Rectal smooth muscle tissue (tissue), 1 donor: ENCODE measurements at regions not wholly inside any gene's neighbourhood (a gene's known extent, or its start where the extent isn't known, plus 50 kb on each side); places are given as distances from the start of the nearest gene placed in this dataset.
"Not testable (repeated sequence)": the region's sequence is repeated elsewhere in the genome, so short reads cannot be mapped to it uniquely, and the experiment has no call there.

ENCODE experiments used
- H3K27ac ChIP-seq: one replicate; pipeline ENCODE4 v1.7.0; 2013; ENCODE audit warnings: low read depth, low read length, inconsistent platforms
- H3K27me3 ChIP-seq: one replicate; pipeline ENCODE4 v1.7.0; 2013; ENCODE audit warnings: low read length; ENCODE audit not compliant: control insufficient read depth, insufficient read depth
- H3K36me3 ChIP-seq: one replicate; pipeline ENCODE4 v1.7.0; 2013; ENCODE audit warnings: low read length; ENCODE audit not compliant: control insufficient read depth, insufficient read depth
- H3K4me1 ChIP-seq: one replicate; pipeline ENCODE4 v1.7.0; 2013; ENCODE audit warnings: low read length; ENCODE audit not compliant: control insufficient read depth, insufficient read depth
- H3K4me3 ChIP-seq: one replicate; pipeline ENCODE4 v1.7.0; 2013; ENCODE audit warnings: low read length
- H3K9ac ChIP-seq: one replicate; pipeline ENCODE4 v1.7.0; 2013; ENCODE audit warnings: low read length

DNA sequence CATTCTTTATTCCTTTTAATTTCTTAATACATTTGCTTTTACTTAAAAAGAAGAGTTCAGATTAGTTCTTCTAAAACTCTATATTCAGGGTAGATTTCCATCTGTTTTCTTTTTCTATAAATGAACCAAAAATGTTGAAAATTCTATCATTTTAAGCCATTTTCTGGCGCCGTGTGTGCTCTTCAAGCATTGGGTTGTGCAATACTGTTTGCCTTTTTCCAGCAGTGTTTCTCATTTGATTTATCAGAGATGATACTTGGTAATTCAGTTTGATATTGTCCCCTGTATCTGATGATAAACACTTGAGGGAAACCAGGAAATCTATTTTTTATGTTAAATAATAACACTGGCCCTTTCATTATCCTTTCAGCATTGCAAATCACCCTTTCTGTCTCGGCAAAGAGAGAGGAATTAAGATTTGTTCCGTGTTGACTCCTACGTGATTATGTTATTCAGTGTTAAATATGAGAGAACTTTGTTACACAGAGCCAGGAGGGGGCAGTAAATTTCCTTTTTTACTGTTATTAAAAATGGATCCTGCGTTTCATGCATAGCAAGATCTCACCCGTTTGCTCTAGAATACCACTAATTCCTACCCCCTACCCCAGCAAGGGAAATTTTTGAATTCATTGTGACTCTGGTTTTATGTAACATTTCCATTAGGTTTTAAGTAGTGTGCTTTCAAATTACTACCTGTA, 606.9 kb upstream of the RBFOX1 start:
- Histone ChIP-seq H3K27me3 (no peaks in the 10 kb centered on the region), H3K9ac (no peak overlapping the region), H3K4me3 (no peak overlapping the region), H3K4me1 (no peaks in the 10 kb centered on the region), H3K36me3 (no peaks in the 10 kb centered on the region), H3K27ac (no peak overlapping the region)

DNA sequence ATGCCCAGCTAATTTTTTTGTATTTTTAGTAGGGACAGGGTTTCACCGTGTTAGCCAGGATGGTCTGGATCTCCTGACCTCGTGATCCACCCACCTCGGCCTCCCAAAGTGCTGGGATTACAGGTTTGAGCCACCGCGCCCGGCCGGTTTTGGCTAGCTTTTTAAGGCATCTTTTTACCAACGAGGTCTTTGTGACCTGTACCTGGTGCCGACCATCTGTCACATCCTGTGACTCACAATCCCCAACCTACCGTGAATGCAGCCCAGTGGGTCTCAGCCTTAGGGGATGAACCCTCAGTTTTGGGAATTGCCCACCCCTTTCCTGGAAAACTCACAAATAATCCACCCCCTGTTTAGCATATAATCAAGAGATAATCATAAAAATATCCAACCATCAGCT, 607.4 kb upstream of the RBFOX1 start:
- H3K27ac ChIP-seq, H3K36me3 ChIP-seq, H3K4me1 ChIP-seq, H3K27me3 ChIP-seq, H3K9ac ChIP-seq, H3K4me3 ChIP-seq: not testable (repeated sequence)

DNA sequence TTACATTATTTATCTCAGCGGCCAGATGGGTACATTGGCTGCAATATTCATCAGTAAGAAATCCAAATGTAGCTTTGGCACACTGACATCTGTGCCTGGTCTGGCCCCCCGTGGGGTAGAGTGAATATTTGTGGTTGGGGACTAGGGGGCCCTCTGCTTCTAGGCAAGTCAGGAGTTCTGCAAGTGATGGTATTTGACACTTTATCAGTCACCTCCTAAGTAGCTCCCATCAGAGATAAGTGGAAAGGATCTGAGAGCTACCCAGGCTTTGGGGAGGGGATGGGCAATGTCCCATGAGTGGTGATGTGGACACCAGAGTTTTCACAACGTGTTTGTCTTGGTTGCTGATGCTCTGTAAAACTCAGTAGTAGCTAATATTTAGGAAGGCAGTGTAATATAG, 609.9 kb upstream of the RBFOX1 start:
- H3K4me3 ChIP-seq = no peak overlapping the region
- no peaks in the 10 kb centered on the region for H3K36me3 ChIP-seq
- H3K4me1 ChIP-seq = no peaks in the 10 kb centered on the region
- no peaks in the 10 kb centered on the region for H3K27me3 ChIP-seq
- H3K27ac ChIP-seq = no peak overlapping the region
- no peak overlapping the region for H3K9ac ChIP-seq

DNA sequence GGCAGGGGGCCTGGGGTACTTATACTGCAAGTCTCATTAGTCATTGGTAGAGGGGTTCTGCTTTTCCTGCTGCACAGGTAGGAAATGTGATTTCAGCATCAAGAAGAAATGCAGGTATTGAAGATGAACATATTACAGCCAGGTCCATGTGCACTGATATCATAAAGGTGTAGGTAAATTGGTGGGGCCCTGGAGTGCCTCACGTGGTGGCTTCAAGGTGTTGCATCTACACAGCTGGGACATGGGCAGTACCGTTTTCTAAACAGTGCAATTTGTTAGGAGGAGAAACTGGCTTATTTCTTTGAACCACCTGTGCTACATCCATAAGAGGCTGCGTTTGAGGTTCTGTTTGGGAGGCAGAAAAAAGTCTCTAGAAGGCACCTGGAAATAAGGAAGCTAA, 618.1 kb upstream of the RBFOX1 start:
- H3K27me3 ChIP-seq = no peaks in the 10 kb centered on the region
- H3K27ac ChIP-seq = no peak overlapping the region
- no peak overlapping the region for H3K4me3 ChIP-seq
- H3K9ac ChIP-seq = no peak overlapping the region
- H3K36me3 ChIP-seq = no peaks in the 10 kb centered on the region
- no peaks in the 10 kb centered on the region for H3K4me1 ChIP-seq

DNA sequence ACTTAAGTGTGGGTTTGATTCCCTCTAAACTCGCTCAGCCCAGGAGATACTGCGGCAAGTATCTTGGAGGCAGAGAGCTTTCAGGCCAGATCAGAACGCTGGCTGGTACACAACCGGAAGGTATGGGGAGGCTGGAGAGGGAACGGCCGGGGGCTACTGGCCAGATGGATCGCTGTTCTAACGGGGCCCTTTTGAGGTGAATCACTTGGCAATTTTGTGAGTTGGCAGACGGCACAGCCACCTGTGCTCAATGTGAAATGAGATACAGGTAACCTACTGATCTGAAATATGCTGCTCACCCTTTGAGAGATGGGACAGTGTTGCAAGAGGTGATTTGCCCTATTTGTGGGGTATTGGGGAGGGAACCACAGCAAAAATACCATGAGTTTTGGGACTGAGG, 622.9 kb upstream of the RBFOX1 start:
- no peaks in the 10 kb centered on the region for H3K4me1 ChIP-seq
- H3K36me3 ChIP-seq = no peaks in the 10 kb centered on the region
- H3K4me3 ChIP-seq = no peak overlapping the region
- H3K27me3 ChIP-seq = no peaks in the 10 kb centered on the region
- H3K9ac ChIP-seq = no peak overlapping the region
- no peak overlapping the region for H3K27ac ChIP-seq

DNA sequence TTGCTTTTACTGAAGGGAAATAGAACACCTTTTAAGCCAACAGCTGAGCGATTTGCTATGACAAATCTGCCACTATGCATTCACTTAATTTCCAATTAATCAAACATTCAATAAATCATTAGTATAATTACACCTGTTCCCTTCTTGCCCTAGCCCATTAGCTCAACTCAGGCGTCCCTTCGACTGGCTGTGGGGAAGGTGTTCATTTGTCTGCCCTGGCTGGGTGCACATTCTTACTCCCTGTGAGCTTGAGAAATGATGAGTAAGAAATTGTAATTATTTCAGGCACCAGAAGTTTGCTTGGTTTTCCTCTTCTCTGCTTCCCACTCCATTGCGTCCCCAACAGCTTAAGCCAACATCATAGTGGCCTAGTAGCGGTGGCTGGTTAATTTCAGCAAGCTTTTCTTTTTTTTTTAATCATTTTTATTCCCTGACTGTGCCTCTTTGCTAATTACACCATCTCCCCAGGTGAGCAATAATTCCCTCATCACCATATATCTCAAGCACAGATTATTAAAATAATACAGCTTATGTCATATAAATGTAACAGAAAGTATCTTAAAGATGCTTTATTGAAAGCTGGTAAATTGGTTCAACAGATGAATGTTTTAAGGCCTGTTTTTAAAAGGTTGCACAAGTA, 623.9 kb upstream of the RBFOX1 start:
- no peaks in the 10 kb centered on the region for H3K36me3 ChIP-seq
- no peak overlapping the region for H3K27ac ChIP-seq
- no peaks in the 10 kb centered on the region for H3K27me3 ChIP-seq
- no peak overlapping the region for H3K9ac ChIP-seq
- no peak overlapping the region for H3K4me3 ChIP-seq
- no peaks in the 10 kb centered on the region for H3K4me1 ChIP-seq

DNA sequence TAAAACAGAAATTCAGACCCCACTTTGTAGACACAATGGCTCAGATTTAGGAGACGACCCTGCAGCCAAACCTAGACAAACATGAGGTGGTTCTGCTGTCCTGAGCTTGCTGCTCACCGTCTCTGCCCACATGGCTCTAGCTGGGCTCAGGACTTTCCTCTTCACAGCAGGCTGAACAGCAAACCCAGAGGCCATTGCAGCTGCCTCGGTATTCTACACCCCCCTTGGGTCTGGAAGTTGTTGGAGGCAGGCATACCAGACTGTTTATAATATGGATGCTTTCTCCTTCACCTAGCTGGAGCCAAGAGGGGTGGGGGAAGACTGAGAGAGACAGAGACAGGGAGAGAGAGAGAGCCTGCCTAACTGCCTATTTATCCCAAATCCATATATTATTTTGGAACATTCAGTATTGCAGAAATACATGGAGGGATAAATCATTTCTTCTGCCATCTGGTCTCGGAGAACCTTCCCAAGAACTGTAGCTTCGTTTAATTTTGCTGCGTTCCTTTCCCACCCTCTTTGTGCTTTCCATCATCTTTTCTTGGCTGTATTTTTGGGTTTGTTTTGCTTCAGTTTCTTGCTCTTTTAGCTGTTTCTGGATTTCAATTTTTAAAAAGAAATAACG, 628.2 kb upstream of the RBFOX1 start:
- Histone ChIP-seq H3K9ac (no peak overlapping the region), H3K4me3 (no peak overlapping the region), H3K27ac (no peak overlapping the region), H3K36me3 (no peaks in the 10 kb centered on the region), H3K27me3 (no peaks in the 10 kb centered on the region), H3K4me1 (no peaks in the 10 kb centered on the region)

DNA sequence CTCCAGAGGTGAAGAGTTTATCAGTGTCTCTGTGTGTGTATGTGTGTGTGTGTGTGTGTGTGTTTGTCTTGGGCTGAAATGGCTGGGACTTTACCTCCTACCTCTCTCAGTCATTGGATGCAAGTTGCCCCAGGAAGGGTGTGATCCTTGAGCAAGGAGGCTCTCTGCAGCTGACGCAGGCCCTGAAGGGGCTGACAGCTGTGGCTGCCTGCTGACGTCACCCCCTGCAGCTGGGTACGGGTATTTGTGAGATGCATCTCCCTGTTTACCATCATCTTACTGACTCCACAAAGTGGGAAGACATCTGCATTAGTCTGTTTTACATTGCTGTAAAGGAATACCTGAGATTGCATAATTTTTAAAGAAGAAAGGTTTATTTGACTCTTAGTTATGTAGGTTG, 631.5 kb upstream of the RBFOX1 start:
- no peaks in the 10 kb centered on the region for H3K27me3 ChIP-seq
- H3K4me3 ChIP-seq = no peak overlapping the region
- no peak overlapping the region for H3K27ac ChIP-seq
- no peaks in the 10 kb centered on the region for H3K4me1 ChIP-seq
- no peak overlapping the region for H3K9ac ChIP-seq
- no peaks in the 10 kb centered on the region for H3K36me3 ChIP-seq

DNA sequence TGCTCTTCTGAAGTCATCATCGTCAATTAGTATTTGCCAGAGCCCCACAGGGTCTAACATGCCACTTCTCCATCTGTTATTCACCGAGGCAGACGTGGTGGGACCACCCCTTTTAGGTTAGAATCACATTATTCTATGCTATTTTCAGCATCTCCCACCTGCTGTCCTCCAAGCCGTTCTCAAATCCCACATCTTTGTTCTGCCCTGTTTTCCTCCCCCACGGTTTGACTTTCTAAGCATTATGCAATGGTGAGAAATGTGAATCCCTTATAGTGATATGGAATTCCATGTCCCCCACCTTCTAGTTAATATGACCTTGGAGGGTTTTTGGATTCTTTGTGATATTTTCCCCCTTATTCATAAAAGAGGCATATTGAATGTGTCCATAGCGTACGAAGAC, 634.1 kb upstream of the RBFOX1 start:
- no peaks in the 10 kb centered on the region for H3K4me1 ChIP-seq
- H3K4me3 ChIP-seq = no peak overlapping the region
- H3K27me3 ChIP-seq = no peaks in the 10 kb centered on the region
- no peaks in the 10 kb centered on the region for H3K36me3 ChIP-seq
- H3K9ac ChIP-seq = no peak overlapping the region
- no peak overlapping the region for H3K27ac ChIP-seq

DNA sequence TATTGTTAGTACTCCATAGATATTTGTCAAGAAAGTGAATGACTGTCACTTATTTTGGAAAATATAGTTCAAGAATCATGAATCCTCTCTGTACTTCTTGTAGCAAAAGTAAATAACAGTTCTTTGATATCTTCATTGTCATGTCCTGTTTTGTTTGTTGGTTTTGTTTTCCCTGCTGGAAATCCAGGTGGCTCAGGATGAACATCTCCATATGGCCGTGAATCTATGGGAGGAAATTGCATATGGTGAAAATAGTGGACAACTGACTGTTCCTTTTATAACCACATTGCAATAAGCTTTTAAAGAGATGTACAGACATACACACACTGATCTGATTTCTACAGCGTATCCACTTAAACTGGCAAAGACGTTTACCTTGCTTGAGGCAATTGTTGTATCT, 637.0 kb upstream of the RBFOX1 start:
- H3K9ac ChIP-seq = no peak overlapping the region
- no peak overlapping the region for H3K4me3 ChIP-seq
- H3K36me3 ChIP-seq = no peaks in the 10 kb centered on the region
- H3K4me1 ChIP-seq = no peaks in the 10 kb centered on the region
- no peaks in the 10 kb centered on the region for H3K27me3 ChIP-seq
- no peak overlapping the region for H3K27ac ChIP-seq

DNA sequence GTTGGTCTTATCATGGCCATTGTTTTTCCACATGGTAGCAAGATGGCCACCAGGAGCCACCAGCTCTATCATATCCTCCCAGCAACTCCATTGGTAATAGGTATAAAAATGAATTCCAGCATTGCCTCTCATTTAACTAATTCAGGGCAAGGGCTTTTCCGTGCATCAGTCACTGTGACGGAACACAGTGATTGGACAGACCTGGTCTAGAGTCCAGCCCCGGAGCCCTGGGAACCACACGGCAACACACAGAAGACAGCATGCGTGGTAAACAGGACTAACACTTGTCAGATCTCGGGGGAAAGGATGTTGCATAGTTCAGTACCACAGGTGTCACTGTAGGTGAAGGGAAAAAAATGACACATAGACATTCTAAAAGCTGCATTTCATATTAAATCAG, 638.0 kb upstream of the RBFOX1 start:
- Histone ChIP-seq H3K36me3 (no peaks in the 10 kb centered on the region), H3K27me3 (no peaks in the 10 kb centered on the region), H3K9ac (no peak overlapping the region)

DNA sequence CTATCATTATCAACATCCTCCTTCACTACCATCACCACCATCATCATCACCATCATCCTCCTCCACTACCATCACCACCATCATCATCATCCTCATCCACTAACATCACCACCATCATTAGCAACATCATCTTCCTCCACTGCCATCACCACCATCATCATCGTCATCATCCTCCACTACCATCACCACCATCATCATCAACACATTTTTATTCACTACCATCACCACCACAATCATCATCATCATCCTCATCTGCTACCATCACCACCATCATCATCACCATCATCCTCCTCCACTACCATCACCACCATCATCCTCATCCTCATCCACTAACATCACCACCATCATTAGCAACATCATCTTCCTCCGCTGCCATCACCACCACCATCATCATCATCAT, 639.2 kb upstream of the RBFOX1 start:
- not testable (repeated sequence) for H3K36me3 ChIP-seq, H3K27ac ChIP-seq, H3K4me3 ChIP-seq, H3K27me3 ChIP-seq, H3K4me1 ChIP-seq, H3K9ac ChIP-seq

More for the DNA sequence above, 638.0 kb upstream of the RBFOX1 start:
- Histone ChIP-seq H3K27ac (no peak overlapping the region), H3K4me1 (no peaks in the 10 kb centered on the region), H3K4me3 (no peak overlapping the region)

DNA sequence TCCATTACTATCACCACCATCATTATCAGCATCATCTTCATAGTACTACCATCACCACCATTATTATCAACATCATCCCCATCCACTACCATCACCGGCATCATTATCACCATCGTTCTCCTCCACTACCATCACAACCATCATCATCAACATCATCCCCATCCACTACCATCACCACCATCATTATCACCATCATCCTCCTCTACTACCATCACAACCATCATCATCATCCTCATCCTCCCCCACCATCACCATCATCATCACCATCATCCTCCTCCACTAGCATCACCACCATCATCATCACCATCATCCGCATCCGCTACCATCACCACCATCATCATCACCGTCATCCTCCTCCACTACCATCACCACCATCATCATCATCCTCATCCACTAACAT, 639.8 kb upstream of the RBFOX1 start:
- Histone ChIP-seq H3K4me3 (no peak overlapping the region), H3K4me1 (no peaks in the 10 kb centered on the region), H3K27ac (no peak overlapping the region), H3K36me3 (no peaks in the 10 kb centered on the region), H3K27me3 (no peaks in the 10 kb centered on the region), H3K9ac (no peak overlapping the region)
